Keratinocyte (primary cell): ENCODE measurements at regions not wholly inside any gene's neighbourhood (a gene's known extent, or its start where the extent isn't known, plus 50 kb on each side); places are given as distances from the start of the nearest gene placed in this dataset.

Experiments used
- DNase-seq: peaks from one replicate; pipeline ENCODE4 v3.0.0-alpha.2; 2011; ENCODE audit warnings: low read depth, missing footprints, low spot score
- FAIRE-seq: peaks from 2 replicates; lab custom pipeline; 2011; peaks lifted over from hg19 to GRCh38; lab: Jason Lieb, UNC
- H2AFZ ChIP-seq: 2 replicates; pipeline ENCODE4 v1.6.0; 2012; ENCODE audit warnings: low read length, control low read depth, inconsistent platforms; ENCODE audit not compliant: control insufficient read depth
- H3K27ac ChIP-seq: 2 replicates; pipeline ENCODE4 v1.5.1; 2011; ENCODE audit warnings: low read length; ENCODE audit not compliant: control insufficient read depth, insufficient read depth
- H3K27me3 ChIP-seq: 3 replicates; pipeline ENCODE4 v1.6.0; 2011; ENCODE audit warnings: low read length; ENCODE audit not compliant: control insufficient read depth, insufficient read depth; ENCODE audit errors: extremely low read depth
- H3K36me3 ChIP-seq, 2 experiments: 2 replicates in 1 of 2; 3 replicates in 1 of 2; pipeline ENCODE4 v1.5.1; 2011; ENCODE audit warnings: low read length in 2 of 2, mild to moderate bottlenecking in 1 of 2; ENCODE audit not compliant: control insufficient read depth in 2 of 2, insufficient read depth in 2 of 2; ENCODE audit errors: extremely low read depth in 1 of 2
- H3K4me1 ChIP-seq: 3 replicates; pipeline ENCODE4 v1.5.1; 2011; ENCODE audit warnings: low read length; ENCODE audit not compliant: control insufficient read depth, insufficient read depth; ENCODE audit errors: extremely low read depth
- H3K4me2 ChIP-seq: 3 replicates; pipeline ENCODE4 v1.6.0; 2011; ENCODE audit warnings: low read depth, low read length; ENCODE audit not compliant: control insufficient read depth, insufficient read depth; ENCODE audit errors: extremely low read depth
- H3K4me3 ChIP-seq, 3 experiments: fragments of 200-600 bp in 1 of 3; sonication (generic) in 1 of 3; 2 replicates in 2 of 3; 3 replicates in 1 of 3; pipeline ENCODE4 v1.5.1; 2011 to 2016; ENCODE audit warnings: low read length in 3 of 3, mild to moderate bottlenecking in 3 of 3, control low read depth in 2 of 3, inconsistent platforms in 1 of 3, low read depth in 1 of 3, mixed read lengths in 1 of 3, mixed run types in 1 of 3, moderate library complexity in 1 of 3; ENCODE audit not compliant: control insufficient read depth in 2 of 3, insufficient read depth in 2 of 3; ENCODE audit errors: extremely low read depth in 1 of 3
- H3K79me2 ChIP-seq: 2 replicates; pipeline ENCODE4 v1.6.0; 2012; ENCODE audit warnings: low read length; ENCODE audit not compliant: control insufficient read depth, insufficient read depth
- H3K9ac ChIP-seq: 3 replicates; pipeline ENCODE4 v1.6.0; 2011; ENCODE audit warnings: low read length; ENCODE audit not compliant: control insufficient read depth, insufficient read depth; ENCODE audit errors: extremely low read depth
- H3K9me1 ChIP-seq: 3 replicates; pipeline ENCODE4 v1.6.0; 2011; ENCODE audit warnings: low read length; ENCODE audit not compliant: control insufficient read depth, insufficient read depth; ENCODE audit errors: extremely low read depth
- H3K9me3 ChIP-seq: 2 replicates; pipeline ENCODE4 v1.5.1; 2012; ENCODE audit warnings: low read depth, low read length; ENCODE audit not compliant: control insufficient read depth
- H4K20me1 ChIP-seq: 3 replicates; pipeline ENCODE4 v1.6.0; 2011; ENCODE audit warnings: low read length; ENCODE audit not compliant: control insufficient read depth, insufficient read depth; ENCODE audit errors: extremely low read depth
- CTCF ChIP-seq, 3 experiments: IDR thresholded peaks in 1 of 3; conservative IDR thresholded peaks in 1 of 3; optimal IDR thresholded peaks in 1 of 3; 2 replicates in 2 of 3; 3 replicates in 1 of 3; pipeline versions ENCODE3 to v1.5.1; 2011; ENCODE audit warnings: low read length in 3 of 3, mild to moderate bottlenecking in 3 of 3, moderate library complexity in 2 of 3, control low read depth in 1 of 3, inconsistent platforms in 1 of 3; ENCODE audit not compliant: insufficient read depth in 2 of 3; ENCODE audit errors: extremely low read depth in 1 of 3
- EZH2 ChIP-seq: IDR thresholded peaks from one replicate; pipeline ENCODE4 v1.6.1; 2012; ENCODE audit warnings: inconsistent platforms, mild to moderate bottlenecking, low read length, moderate library complexity
- dilution Hi-C: fragments of 300-500 bp; cut with MboI; formaldehyde crosslinking; loops from one replicate; pipeline ENCODE4 v1.7.0; 2020; ENCODE audit warnings: low sequenced_read_pairs; ENCODE audit not compliant: extremely low pct_ligation_motif_present

GRCh38 chr21:19640964-19641363, 1237.4 kb upstream of the TMPRSS15 start:
- no peak overlapping the region for H3K4me2 ChIP-seq
- dilution Hi-C loops: no loop called here
- H4K20me1 ChIP-seq: no peaks in the 10 kb centered on the region
- H3K9me1 ChIP-seq: no peaks in the 10 kb centered on the region
- TF ChIP-seq EZH2: no peak
- no peak for TF ChIP-seq CTCF (optimal IDR thresholded peaks at IDR 0.05 in 1 of 3, IDR thresholded peaks at IDR 0.05 in 1 of 3, conservative IDR thresholded peaks at IDR 0.05 in 1 of 3; ENCODE audit: extremely low read depth in 1 of 3, insufficient read depth in 2 of 3, low read length in 3 of 3)
- no peaks in the 10 kb centered on the region for H3K9me3 ChIP-seq
- no peak overlapping the region for H3K9ac ChIP-seq
- no peak overlapping the region for H3K4me3 ChIP-seq
- no peaks in the 10 kb centered on the region for H3K79me2 ChIP-seq
- no peak overlapping the region for H2AFZ ChIP-seq
- no peaks in the 10 kb centered on the region for H3K27me3 ChIP-seq
- H3K36me3 ChIP-seq: no peaks in the 10 kb centered on the region
- H3K27ac ChIP-seq: no peak overlapping the region
- no peaks in the 10 kb centered on the region for H3K4me1 ChIP-seq
- FAIRE-seq (no peak), DNase-seq (no peak)

DNA sequence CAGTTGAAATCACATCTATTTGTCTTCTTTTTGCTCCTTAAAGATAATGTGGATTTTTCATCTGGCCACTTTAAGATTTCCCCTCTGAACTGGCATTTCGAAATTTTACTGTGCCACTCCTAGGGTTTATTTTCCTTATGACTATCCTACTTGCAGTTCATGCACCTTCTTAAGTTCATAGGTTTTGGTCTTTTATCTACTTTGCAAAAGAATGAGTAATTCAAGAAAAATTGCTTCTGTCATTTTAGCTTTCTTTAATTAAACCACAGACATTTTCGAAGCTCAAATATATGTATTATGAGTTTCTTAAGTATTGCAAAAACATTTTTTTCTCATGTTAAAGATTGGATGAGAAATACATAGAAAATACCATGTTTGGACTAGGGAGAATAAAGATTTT, 1244.8 kb upstream of the TMPRSS15 start:
- H3K4me1 ChIP-seq: no peaks in the 10 kb centered on the region
- dilution Hi-C loops: no loop called here

More for the DNA sequence above, 1244.8 kb upstream of the TMPRSS15 start:
- no peaks in the 10 kb centered on the region for H3K36me3 ChIP-seq
- H2AFZ ChIP-seq: no peak overlapping the region
- H3K9me1 ChIP-seq: no peaks in the 10 kb centered on the region
- no peak for DNase-seq
- H3K27me3 ChIP-seq: no peaks in the 10 kb centered on the region
- no peak overlapping the region for H3K27ac ChIP-seq
- TF ChIP-seq EZH2 (no peak), CTCF (optimal IDR thresholded peaks at IDR 0.05 in 1 of 3, IDR thresholded peaks at IDR 0.05 in 1 of 3, conservative IDR thresholded peaks at IDR 0.05 in 1 of 3; ENCODE audit: extremely low read depth in 1 of 3, insufficient read depth in 2 of 3, low read length in 3 of 3) (no peak)
- H3K79me2 ChIP-seq: no peaks in the 10 kb centered on the region
- H3K9me3 ChIP-seq: no peaks in the 10 kb centered on the region
- no peak overlapping the region for H3K4me3 ChIP-seq
- no peak for FAIRE-seq
- no peak overlapping the region for H3K4me2 ChIP-seq
- no peak overlapping the region for H3K9ac ChIP-seq
- H4K20me1 ChIP-seq: no peaks in the 10 kb centered on the region
